ENCODE measurements at regions not wholly inside any gene's neighbourhood (a gene's known extent, or its start where the extent isn't known, plus 50 kb on each side); places are given as distances from the start of the nearest gene placed in this dataset.

- no peak for TF ChIP-seq CTCF (IDR thresholded peaks at IDR 0.05)
- TF ChIP-seq POLR2A (IDR thresholded peaks at IDR 0.05) = no peak
Measured at GRCh38 chr3:102078854-102079808, 229.8 kb downstream of the NFKBIZ start.
